ENCODE measurements at regions not wholly inside any gene's neighbourhood (a gene's known extent, or its start where the extent isn't known, plus 50 kb on each side); places are given as distances from the start of the nearest gene placed in this dataset.
"Not testable (repeated sequence)": the region's sequence is repeated elsewhere in the genome, so short reads cannot be mapped to it uniquely, and the experiment has no call there.

GRCh38 chr16:16549710-16550109, 170.8 kb downstream of the NPIPA7 start:
- not testable (repeated sequence) for H3K4me1 ChIP-seq (ENCODE audit: insufficient read depth, low read length); H2AFZ ChIP-seq (ENCODE audit: low read length); H4K20me1 ChIP-seq (ENCODE audit: insufficient read depth, low read length); DNase-seq (ENCODE audit: insufficient read length, low spot score, missing footprints); H3K36me3 ChIP-seq (ENCODE audit: insufficient read depth, low read length); H3K27me3 ChIP-seq (ENCODE audit: insufficient read depth, low read length); H3K4me2 ChIP-seq (ENCODE audit: insufficient read depth, low read length); H3K27ac ChIP-seq (ENCODE audit: low read depth, low read length); H3K4me3 ChIP-seq (ENCODE audit: insufficient read depth, low read length); H3K9me3 ChIP-seq (ENCODE audit: low read depth, low read length); H3K79me2 ChIP-seq (ENCODE audit: insufficient read depth, low read length)

GRCh38 chr16:16550824-16551223, 171.9 kb downstream of the NPIPA7 start:
- not testable (repeated sequence) for H3K4me1 ChIP-seq (ENCODE audit: insufficient read depth, low read length); H3K27ac ChIP-seq (ENCODE audit: low read depth, low read length); H3K4me2 ChIP-seq (ENCODE audit: insufficient read depth, low read length); H3K27me3 ChIP-seq (ENCODE audit: insufficient read depth, low read length); H3K4me3 ChIP-seq (ENCODE audit: insufficient read depth, low read length); H3K36me3 ChIP-seq (ENCODE audit: insufficient read depth, low read length); H3K79me2 ChIP-seq (ENCODE audit: insufficient read depth, low read length); DNase-seq (ENCODE audit: insufficient read length, low spot score, missing footprints); H2AFZ ChIP-seq (ENCODE audit: low read length); H4K20me1 ChIP-seq (ENCODE audit: insufficient read depth, low read length); H3K9me3 ChIP-seq (ENCODE audit: low read depth, low read length)

- not testable (repeated sequence) for H3K4me2 ChIP-seq (ENCODE audit: insufficient read depth, low read length); H3K4me1 ChIP-seq (ENCODE audit: insufficient read depth, low read length); H3K4me3 ChIP-seq (ENCODE audit: insufficient read depth, low read length); H3K36me3 ChIP-seq (ENCODE audit: insufficient read depth, low read length); H4K20me1 ChIP-seq (ENCODE audit: insufficient read depth, low read length); H2AFZ ChIP-seq (ENCODE audit: low read length); H3K9me3 ChIP-seq (ENCODE audit: low read depth, low read length); H3K27me3 ChIP-seq (ENCODE audit: insufficient read depth, low read length); H3K79me2 ChIP-seq (ENCODE audit: insufficient read depth, low read length); H3K27ac ChIP-seq (ENCODE audit: low read depth, low read length); DNase-seq (ENCODE audit: insufficient read length, low spot score, missing footprints)
Measured at GRCh38 chr16:16552819-16553340, 173.9 kb downstream of the NPIPA7 start.

GRCh38 chr16:16559179-16559740, 180.3 kb downstream of the NPIPA7 start:
- not testable (repeated sequence) for H3K4me1 ChIP-seq (ENCODE audit: insufficient read depth, low read length); H3K27me3 ChIP-seq (ENCODE audit: insufficient read depth, low read length); H3K27ac ChIP-seq (ENCODE audit: low read depth, low read length); H4K20me1 ChIP-seq (ENCODE audit: insufficient read depth, low read length); H3K9me3 ChIP-seq (ENCODE audit: low read depth, low read length); H3K36me3 ChIP-seq (ENCODE audit: insufficient read depth, low read length); H2AFZ ChIP-seq (ENCODE audit: low read length); H3K79me2 ChIP-seq (ENCODE audit: insufficient read depth, low read length); DNase-seq (ENCODE audit: insufficient read length, low spot score, missing footprints); H3K4me3 ChIP-seq (ENCODE audit: insufficient read depth, low read length); H3K4me2 ChIP-seq (ENCODE audit: insufficient read depth, low read length)

- H3K4me1 ChIP-seq (ENCODE audit: insufficient read depth, low read length); H4K20me1 ChIP-seq (ENCODE audit: insufficient read depth, low read length); H3K27me3 ChIP-seq (ENCODE audit: insufficient read depth, low read length); H3K9me3 ChIP-seq (ENCODE audit: low read depth, low read length); H3K36me3 ChIP-seq (ENCODE audit: insufficient read depth, low read length); H2AFZ ChIP-seq (ENCODE audit: low read length); H3K4me3 ChIP-seq (ENCODE audit: insufficient read depth, low read length); H3K27ac ChIP-seq (ENCODE audit: low read depth, low read length); DNase-seq (ENCODE audit: insufficient read length, low spot score, missing footprints); H3K4me2 ChIP-seq (ENCODE audit: insufficient read depth, low read length); H3K79me2 ChIP-seq (ENCODE audit: insufficient read depth, low read length): not testable (repeated sequence)
Measured at GRCh38 chr16:16561532-16561931, 182.6 kb downstream of the NPIPA7 start.

- H3K9me3 ChIP-seq (ENCODE audit: low read depth, low read length); H4K20me1 ChIP-seq (ENCODE audit: insufficient read depth, low read length); DNase-seq (ENCODE audit: insufficient read length, low spot score, missing footprints); H3K27ac ChIP-seq (ENCODE audit: low read depth, low read length); H3K4me1 ChIP-seq (ENCODE audit: insufficient read depth, low read length); H3K79me2 ChIP-seq (ENCODE audit: insufficient read depth, low read length); H3K36me3 ChIP-seq (ENCODE audit: insufficient read depth, low read length); H3K27me3 ChIP-seq (ENCODE audit: insufficient read depth, low read length); H2AFZ ChIP-seq (ENCODE audit: low read length); H3K4me3 ChIP-seq (ENCODE audit: insufficient read depth, low read length); H3K4me2 ChIP-seq (ENCODE audit: insufficient read depth, low read length): not testable (repeated sequence)
Measured at GRCh38 chr16:16563962-16564361, 185.0 kb downstream of the NPIPA7 start.

GRCh38 chr16:16565326-16565725, 186.4 kb downstream of the NPIPA7 start:
- not testable (repeated sequence) for H3K4me1 ChIP-seq (ENCODE audit: insufficient read depth, low read length); H3K79me2 ChIP-seq (ENCODE audit: insufficient read depth, low read length); DNase-seq (ENCODE audit: insufficient read length, low spot score, missing footprints); H3K27ac ChIP-seq (ENCODE audit: low read depth, low read length); H3K36me3 ChIP-seq (ENCODE audit: insufficient read depth, low read length); H3K4me3 ChIP-seq (ENCODE audit: insufficient read depth, low read length); H4K20me1 ChIP-seq (ENCODE audit: insufficient read depth, low read length); H3K9me3 ChIP-seq (ENCODE audit: low read depth, low read length); H3K27me3 ChIP-seq (ENCODE audit: insufficient read depth, low read length); H2AFZ ChIP-seq (ENCODE audit: low read length); H3K4me2 ChIP-seq (ENCODE audit: insufficient read depth, low read length)

GRCh38 chr16:16570055-16570454, 191.1 kb downstream of the NPIPA7 start:
- not testable (repeated sequence) for DNase-seq (ENCODE audit: insufficient read length, low spot score, missing footprints); H4K20me1 ChIP-seq (ENCODE audit: insufficient read depth, low read length); H3K27ac ChIP-seq (ENCODE audit: low read depth, low read length); H3K9me3 ChIP-seq (ENCODE audit: low read depth, low read length); H3K79me2 ChIP-seq (ENCODE audit: insufficient read depth, low read length); H2AFZ ChIP-seq (ENCODE audit: low read length); H3K4me1 ChIP-seq (ENCODE audit: insufficient read depth, low read length); H3K36me3 ChIP-seq (ENCODE audit: insufficient read depth, low read length); H3K27me3 ChIP-seq (ENCODE audit: insufficient read depth, low read length); H3K4me2 ChIP-seq (ENCODE audit: insufficient read depth, low read length); H3K4me3 ChIP-seq (ENCODE audit: insufficient read depth, low read length)

- H4K20me1 ChIP-seq (ENCODE audit: insufficient read depth, low read length); H3K9me3 ChIP-seq (ENCODE audit: low read depth, low read length); DNase-seq (ENCODE audit: insufficient read length, low spot score, missing footprints); H3K4me2 ChIP-seq (ENCODE audit: insufficient read depth, low read length); H3K27me3 ChIP-seq (ENCODE audit: insufficient read depth, low read length); H3K79me2 ChIP-seq (ENCODE audit: insufficient read depth, low read length); H3K36me3 ChIP-seq (ENCODE audit: insufficient read depth, low read length); H3K4me1 ChIP-seq (ENCODE audit: insufficient read depth, low read length); H2AFZ ChIP-seq (ENCODE audit: low read length); H3K27ac ChIP-seq (ENCODE audit: low read depth, low read length); H3K4me3 ChIP-seq (ENCODE audit: insufficient read depth, low read length): not testable (repeated sequence)
Measured at GRCh38 chr16:16570874-16571273, 191.9 kb downstream of the NPIPA7 start.

All from osteoblast (primary cell).